Fibroblast of villous mesenchyme (primary cell): ENCODE measurements at regions not wholly inside any gene's neighbourhood (a gene's known extent, or its start where the extent isn't known, plus 50 kb on each side); places are given as distances from the start of the nearest gene placed in this dataset.

ENCODE experiments used
- DNase-seq: peaks from one replicate; pipeline ENCODE4 v3.0.0-alpha.2; 2010; ENCODE audit warnings: low read depth
- H3K4me3 ChIP-seq: 2 replicates; pipeline ENCODE4 v1.5.1; 2011; ENCODE audit warnings: low read depth, mild to moderate bottlenecking, low read length
- TF ChIP-seq, protein P1 (sequence below): IDR thresholded peaks from 2 replicates; pipeline ENCODE4 v1.5.1; 2012; ENCODE audit warnings: low read depth, mild to moderate bottlenecking, low read length; ENCODE audit not compliant: insufficient read depth

DNA sequence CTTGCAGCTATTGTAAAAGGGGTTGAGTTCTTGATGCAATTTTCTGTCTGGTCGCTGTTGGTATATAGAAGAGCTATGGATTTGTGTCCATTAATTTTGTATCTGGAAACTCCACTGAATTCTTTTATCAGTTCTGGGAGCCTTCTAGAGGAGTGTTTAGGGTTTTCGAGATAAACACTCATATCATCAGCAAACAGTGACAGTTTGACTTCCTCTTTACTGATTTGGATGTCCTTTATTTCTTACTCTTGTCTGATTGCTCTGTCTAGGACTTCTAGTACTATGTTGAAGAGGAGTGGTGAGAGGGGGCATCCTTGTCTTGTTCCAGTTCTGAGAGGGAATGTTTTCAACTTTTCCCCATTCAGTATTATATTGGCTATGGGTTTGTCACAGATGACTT lies 120.8 kb upstream of the SSTR4 start:
- H3K4me3 ChIP-seq: no peak overlapping the region
- TF ChIP-seq, protein P1, sequence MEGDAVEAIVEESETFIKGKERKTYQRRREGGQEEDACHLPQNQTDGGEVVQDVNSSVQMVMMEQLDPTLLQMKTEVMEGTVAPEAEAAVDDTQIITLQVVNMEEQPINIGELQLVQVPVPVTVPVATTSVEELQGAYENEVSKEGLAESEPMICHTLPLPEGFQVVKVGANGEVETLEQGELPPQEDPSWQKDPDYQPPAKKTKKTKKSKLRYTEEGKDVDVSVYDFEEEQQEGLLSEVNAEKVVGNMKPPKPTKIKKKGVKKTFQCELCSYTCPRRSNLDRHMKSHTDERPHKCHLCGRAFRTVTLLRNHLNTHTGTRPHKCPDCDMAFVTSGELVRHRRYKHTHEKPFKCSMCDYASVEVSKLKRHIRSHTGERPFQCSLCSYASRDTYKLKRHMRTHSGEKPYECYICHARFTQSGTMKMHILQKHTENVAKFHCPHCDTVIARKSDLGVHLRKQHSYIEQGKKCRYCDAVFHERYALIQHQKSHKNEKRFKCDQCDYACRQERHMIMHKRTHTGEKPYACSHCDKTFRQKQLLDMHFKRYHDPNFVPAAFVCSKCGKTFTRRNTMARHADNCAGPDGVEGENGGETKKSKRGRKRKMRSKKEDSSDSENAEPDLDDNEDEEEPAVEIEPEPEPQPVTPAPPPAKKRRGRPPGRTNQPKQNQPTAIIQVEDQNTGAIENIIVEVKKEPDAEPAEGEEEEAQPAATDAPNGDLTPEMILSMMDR: no peak
- no peak for DNase-seq

DNA sequence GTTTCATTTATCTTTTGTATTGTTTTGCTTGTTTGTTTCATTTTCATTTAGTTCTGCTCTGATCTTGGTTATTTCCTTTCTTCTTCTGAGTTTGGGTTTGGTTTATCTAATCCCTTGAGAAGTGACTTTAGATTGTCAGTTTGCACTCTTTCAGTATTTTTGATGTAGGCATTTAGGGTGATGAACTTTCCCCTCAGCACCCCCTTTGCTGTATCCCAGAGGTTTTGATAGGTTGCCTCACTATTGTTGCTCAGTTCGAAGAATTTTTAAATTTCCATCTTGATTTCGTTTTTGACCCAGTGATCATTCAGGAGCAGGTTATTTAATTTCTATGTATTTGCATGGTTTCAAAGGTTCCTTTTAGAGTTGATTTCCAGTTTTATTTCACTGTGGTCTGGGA lies 119.6 kb upstream of the SSTR4 start:
- TF ChIP-seq, protein P1: no peak
- H3K4me3 ChIP-seq: no peak overlapping the region
- no peak for DNase-seq

DNA sequence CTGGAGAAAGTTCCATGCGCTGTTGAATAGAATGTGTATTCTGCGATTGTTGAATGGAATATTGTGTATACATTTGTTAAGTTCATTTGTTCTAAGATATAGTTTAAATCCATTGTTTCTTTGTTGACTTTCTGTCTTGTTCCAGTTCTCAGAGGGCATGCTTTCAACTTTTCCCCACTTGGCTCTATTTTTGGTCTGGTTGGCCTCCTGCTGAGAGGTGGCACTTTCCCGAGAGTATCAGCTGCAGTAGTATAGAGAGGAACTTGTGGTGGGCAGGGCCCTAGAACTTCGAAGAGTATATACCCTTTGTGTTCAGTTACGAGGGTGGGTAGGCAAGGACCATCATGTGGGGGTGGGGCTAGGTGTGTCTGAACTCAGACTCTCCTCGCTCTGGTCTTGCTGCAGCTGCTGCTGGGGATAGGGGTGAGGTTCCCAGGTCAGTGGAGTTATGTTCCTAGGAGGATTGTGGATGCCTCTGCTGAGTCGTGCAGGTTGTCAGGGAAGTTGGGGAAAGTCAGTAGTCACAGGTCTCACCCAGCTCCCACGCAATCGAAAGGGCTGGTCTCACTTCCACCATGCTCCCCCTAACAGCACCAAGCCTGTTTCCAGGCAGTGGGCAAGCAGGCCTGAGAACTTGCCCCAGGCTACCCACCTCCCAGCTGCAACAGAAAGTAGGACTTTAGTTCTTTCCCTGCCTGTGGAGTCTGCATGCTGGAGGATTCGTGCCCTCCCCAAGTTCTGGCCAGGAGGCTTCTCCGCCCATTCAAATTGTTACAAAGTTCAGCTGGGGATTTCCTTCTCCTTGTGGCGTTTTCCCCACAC lies 118.9 kb upstream of the SSTR4 start:
- no peak for DNase-seq

DNA sequence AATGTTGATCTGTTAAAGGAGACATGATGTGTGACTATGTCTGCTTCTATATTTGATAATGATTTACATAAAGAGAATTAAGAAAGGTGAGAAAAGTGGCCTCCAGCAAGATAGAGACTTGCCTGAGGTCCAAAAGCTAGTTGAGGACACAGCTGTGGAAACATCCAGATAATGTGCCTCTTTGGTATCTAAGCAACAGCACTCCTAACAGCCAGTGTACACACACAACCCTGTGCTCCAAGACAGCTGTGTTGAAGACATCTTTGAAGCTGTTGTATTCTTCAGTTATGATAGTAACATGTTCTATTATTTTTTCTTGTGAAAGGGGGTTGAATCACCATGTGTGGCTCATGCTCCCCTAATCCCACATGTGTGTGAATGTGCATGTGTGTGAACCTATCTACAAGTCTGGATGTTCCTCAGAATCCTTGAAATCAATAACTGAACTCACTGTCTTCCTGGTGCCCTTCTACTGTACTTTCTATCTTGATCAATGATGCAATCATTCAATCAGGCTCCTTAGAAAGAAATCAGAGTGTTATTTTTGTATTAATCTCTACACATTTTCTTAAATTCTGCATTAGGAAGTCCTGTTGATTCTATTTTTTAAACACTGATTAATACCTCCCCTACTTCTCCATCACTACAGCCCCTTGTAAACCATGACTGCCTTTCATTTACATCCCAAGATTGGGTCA lies 116.7 kb upstream of the SSTR4 start:
- no peak overlapping the region for H3K4me3 ChIP-seq
- TF ChIP-seq, protein P1: no peak
- peak; percentile 42 for DNase-seq

More for the DNA sequence above, 118.9 kb upstream of the SSTR4 start:
- TF ChIP-seq, protein P1: no peak
- H3K4me3 ChIP-seq: no peak overlapping the region

DNA sequence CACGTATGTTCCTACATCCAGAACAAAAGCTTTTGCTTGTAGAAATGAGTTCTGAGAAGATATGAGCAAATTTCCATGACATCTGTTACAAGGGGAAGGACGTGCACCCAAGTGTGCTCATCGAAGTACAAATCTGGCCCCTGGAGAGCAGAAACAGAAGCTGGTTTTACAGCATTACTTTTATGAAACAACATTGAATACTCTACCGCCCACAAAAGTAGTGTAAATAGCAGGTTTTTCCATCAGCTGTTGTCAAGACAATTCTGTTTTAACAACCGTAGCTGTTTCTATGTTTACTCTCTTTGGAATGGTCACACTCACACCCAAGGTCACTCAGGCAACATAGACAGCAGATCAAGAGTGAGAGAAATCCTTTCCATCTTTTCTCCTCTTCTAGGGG lies 114.2 kb upstream of the SSTR4 start:
- DNase-seq: no peak
- TF ChIP-seq, protein P1: no peak

DNA sequence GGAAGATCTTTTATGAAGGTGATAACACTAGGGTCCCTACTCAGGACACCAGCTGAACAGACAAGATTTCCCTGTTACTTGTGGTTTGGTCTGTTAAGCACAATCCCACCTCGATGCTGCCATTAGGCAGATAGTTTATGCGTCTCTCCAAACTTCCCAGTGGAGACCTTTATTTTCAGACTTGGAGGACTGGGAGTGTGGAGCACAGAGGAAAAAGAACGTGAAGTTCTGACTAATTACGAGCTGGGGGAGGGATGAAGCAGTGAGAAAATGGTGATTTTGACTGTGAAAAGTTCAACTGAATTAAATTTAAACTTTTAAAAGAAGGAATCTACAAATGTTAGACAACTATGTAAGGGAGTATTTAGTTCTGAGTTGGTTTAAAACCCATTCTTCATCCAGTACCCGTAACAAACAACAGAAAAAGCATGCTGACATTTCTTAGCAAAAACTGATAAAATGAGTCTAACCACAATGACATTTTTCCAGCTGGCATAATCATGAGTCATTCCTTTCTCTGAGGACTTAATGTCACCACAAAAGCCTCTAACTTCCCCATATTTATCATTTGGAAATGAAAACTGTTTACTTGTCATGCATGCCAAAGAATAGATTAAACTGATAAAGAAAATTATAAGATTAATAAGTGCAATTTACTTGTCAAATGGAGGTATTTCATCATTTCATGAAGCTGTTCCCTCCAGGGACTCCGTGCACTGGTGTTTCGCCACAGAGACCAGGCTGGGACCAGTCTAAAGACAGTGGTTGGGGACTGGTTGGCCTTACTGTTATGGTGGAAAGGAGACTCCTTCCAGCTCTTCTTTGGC lies 113.3 kb upstream of the SSTR4 start:
- no peak overlapping the region for H3K4me3 ChIP-seq
- peak; percentile 82 for DNase-seq
- TF ChIP-seq, protein P1: no peak

More for the DNA sequence above, 114.2 kb upstream of the SSTR4 start:
- no peak overlapping the region for H3K4me3 ChIP-seq
